H1 (cell line): ENCODE measurements at regions not wholly inside any gene's neighbourhood (a gene's known extent, or its start where the extent isn't known, plus 50 kb on each side); places are given as distances from the start of the nearest gene placed in this dataset.

Experiments used
- GABPA ChIP-seq: IDR thresholded peaks from 2 replicates; pipeline ENCODE4 v1.6.1; 2011; ENCODE audit warnings: mild to moderate bottlenecking, low read length, moderate library complexity, borderline replicate concordance; ENCODE audit not compliant: insufficient read depth
- TF ChIP-seq, protein P1 (sequence below), 3 experiments: IDR thresholded peaks; 1 replicate in 2 of 3; 2 replicates in 1 of 3; pipeline versions ENCODE4 v1.5.1 to v1.6.1; 2011; ENCODE audit warnings: low read length in 3 of 3, mild to moderate bottlenecking in 3 of 3, inconsistent platforms in 2 of 3, low read depth in 1 of 3, moderate library complexity in 1 of 3; ENCODE audit not compliant: insufficient read depth in 1 of 3; ENCODE audit errors: control extremely low read depth in 1 of 3

DNA sequence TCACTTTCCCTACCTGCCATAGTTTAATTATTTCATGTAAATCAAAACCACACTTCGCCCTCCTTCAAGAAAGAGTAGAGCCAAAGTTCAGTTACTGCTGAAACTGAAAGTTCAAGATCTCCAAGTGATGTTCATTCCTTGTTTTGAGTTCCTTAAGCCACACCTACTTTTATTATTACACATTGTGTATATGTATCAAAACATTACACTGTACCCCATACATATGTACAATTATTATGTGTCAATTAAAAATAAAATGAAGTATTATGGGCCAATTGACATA lies 892.3 kb upstream of the NDST4 start:
- TF ChIP-seq GABPA, result no peak
- TF ChIP-seq, protein P1, sequence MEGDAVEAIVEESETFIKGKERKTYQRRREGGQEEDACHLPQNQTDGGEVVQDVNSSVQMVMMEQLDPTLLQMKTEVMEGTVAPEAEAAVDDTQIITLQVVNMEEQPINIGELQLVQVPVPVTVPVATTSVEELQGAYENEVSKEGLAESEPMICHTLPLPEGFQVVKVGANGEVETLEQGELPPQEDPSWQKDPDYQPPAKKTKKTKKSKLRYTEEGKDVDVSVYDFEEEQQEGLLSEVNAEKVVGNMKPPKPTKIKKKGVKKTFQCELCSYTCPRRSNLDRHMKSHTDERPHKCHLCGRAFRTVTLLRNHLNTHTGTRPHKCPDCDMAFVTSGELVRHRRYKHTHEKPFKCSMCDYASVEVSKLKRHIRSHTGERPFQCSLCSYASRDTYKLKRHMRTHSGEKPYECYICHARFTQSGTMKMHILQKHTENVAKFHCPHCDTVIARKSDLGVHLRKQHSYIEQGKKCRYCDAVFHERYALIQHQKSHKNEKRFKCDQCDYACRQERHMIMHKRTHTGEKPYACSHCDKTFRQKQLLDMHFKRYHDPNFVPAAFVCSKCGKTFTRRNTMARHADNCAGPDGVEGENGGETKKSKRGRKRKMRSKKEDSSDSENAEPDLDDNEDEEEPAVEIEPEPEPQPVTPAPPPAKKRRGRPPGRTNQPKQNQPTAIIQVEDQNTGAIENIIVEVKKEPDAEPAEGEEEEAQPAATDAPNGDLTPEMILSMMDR (IDR thresholded peaks at IDR 0.05; ENCODE audit: control extremely low read depth in 1 of 3, insufficient read depth in 1 of 3, low read depth in 1 of 3, low read length in 3 of 3), result no peak
